ENCODE measurements at regions not wholly inside any gene's neighbourhood (a gene's known extent, or its start where the extent isn't known, plus 50 kb on each side); places are given as distances from the start of the nearest gene placed in this dataset.

DNA sequence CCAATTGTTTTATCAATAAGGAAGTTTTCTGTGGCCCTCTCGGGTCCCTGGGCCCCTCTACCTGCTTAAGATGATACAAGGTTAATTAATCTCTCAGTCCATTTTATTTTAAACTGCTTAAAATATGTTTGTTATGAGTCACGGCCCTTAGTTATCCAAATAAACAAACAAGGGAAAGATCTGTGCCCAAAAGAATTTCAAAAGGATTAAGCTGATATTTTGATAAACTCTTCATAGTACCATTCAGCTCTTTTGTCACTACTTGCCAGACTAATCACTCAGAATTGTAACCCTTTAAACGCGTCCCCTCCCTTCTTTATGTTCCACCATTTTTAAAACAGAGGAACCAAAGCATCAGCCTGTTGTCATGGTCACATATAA lies 144.7 kb upstream of the STK17B start:
- POLR2A ChIA-PET: no interaction called here
- no peak overlapping the region for H2AFZ ChIP-seq (ENCODE audit: low read depth, low read length, poor library complexity, severe bottlenecking)
- H3K36me3 ChIP-seq (ENCODE audit: control insufficient read depth in 1 of 2, insufficient read depth in 2 of 2, low read length in 2 of 2): no peaks in the 10 kb centered on the region
- no TSS peak for BruUV-seq (replicated peaks)
- intact Hi-C loops (cut with micrococcal nuclease): no loop called here
- peaks cover 0 to 6% of the 10 kb centered on the region in 2 experiments; a peak in 2 of 4 replicates for H3K4me1 ChIP-seq (ENCODE audit: control insufficient read depth in 1 of 2, insufficient read depth in 2 of 2, low read length in 2 of 2)
- no peaks in the 10 kb centered on the region for H3K79me2 ChIP-seq (ENCODE audit: insufficient read depth, low read length)
- no peak for ATAC-seq
- H4K20me1 ChIP-seq (ENCODE audit: insufficient read depth): no peaks in the 10 kb centered on the region
- H3K4me2 ChIP-seq (ENCODE audit: low read length): no peak overlapping the region
- no peak overlapping the region for H3K4me3 ChIP-seq (replicated peaks in 1 of 2; ENCODE audit: low read depth in 1 of 2, low read length in 2 of 2)
- TF ChIP-seq, protein P1, sequence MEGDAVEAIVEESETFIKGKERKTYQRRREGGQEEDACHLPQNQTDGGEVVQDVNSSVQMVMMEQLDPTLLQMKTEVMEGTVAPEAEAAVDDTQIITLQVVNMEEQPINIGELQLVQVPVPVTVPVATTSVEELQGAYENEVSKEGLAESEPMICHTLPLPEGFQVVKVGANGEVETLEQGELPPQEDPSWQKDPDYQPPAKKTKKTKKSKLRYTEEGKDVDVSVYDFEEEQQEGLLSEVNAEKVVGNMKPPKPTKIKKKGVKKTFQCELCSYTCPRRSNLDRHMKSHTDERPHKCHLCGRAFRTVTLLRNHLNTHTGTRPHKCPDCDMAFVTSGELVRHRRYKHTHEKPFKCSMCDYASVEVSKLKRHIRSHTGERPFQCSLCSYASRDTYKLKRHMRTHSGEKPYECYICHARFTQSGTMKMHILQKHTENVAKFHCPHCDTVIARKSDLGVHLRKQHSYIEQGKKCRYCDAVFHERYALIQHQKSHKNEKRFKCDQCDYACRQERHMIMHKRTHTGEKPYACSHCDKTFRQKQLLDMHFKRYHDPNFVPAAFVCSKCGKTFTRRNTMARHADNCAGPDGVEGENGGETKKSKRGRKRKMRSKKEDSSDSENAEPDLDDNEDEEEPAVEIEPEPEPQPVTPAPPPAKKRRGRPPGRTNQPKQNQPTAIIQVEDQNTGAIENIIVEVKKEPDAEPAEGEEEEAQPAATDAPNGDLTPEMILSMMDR (IDR thresholded peaks at IDR 0.05 in 2 of 3, conservative IDR thresholded peaks at IDR 0.05 in 1 of 3; ENCODE audit: borderline replicate concordance in 1 of 3, insufficient read depth in 1 of 3, low read depth in 2 of 3, low read length in 2 of 3): no peak
- TF ChIP-seq POLR2A (IDR thresholded peaks at IDR 0.05; ENCODE audit: borderline replicate concordance, extremely low read depth, insufficient read depth, insufficient read length) (no peak), YY1 (IDR thresholded peaks at IDR 0.05; ENCODE audit: extremely low read depth, insufficient replicate concordance, low read depth, low read length) (no peak), TCF7L2 (IDR thresholded peaks at IDR 0.05; ENCODE audit: borderline replicate concordance, extremely low read depth, insufficient read depth, insufficient read length) (no peak), SRF (IDR thresholded peaks at IDR 0.05; ENCODE audit: low read depth) (no peak), ELF1 (IDR thresholded peaks at IDR 0.05; ENCODE audit: borderline replicate concordance, low read depth) (no peak), FOSL1 (IDR thresholded peaks at IDR 0.05; ENCODE audit: low read depth) (no peak), POLR2AphosphoS5 (IDR thresholded peaks at IDR 0.05; ENCODE audit: low read depth, low read length) (no peak), JUND (IDR thresholded peaks at IDR 0.05) (no peak), RAD21 (IDR thresholded peaks at IDR 0.05; ENCODE audit: low read depth) (no peak), EGR1 (IDR thresholded peaks at IDR 0.05; ENCODE audit: low read depth) (no peak), CBX3 (IDR thresholded peaks at IDR 0.05; ENCODE audit: low read depth) (no peak)
- TF ChIP-seq, protein P2, sequence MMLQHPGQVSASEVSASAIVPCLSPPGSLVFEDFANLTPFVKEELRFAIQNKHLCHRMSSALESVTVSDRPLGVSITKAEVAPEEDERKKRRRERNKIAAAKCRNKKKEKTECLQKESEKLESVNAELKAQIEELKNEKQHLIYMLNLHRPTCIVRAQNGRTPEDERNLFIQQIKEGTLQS (IDR thresholded peaks at IDR 0.05): no peak
- no peak for DNase-seq (ENCODE audit: low read depth, low spot score)
- CTCF ChIA-PET: no interaction called here
- RAD21 ChIA-PET (ENCODE audit: low non-redundant PET in 1 of 2, low total read pairs in 2 of 2, uncharacterized antibody in 2 of 2, unreplicated experiment in 2 of 2): no interaction called here
- H3K27ac ChIP-seq (ENCODE audit: low read depth, low read length): no peak overlapping the region
- no peaks in the 10 kb centered on the region for H3K9me2 ChIP-seq (ENCODE audit: insufficient read depth)
- H3K9ac ChIP-seq (ENCODE audit: low read length): no peak overlapping the region
- no peaks in the 10 kb centered on the region for H3K27me3 ChIP-seq (ENCODE audit: insufficient read depth, low read length)
- no peaks in the 10 kb centered on the region for H3K9me3 ChIP-seq (ENCODE audit: control insufficient read depth in 1 of 2, insufficient read depth in 1 of 2, low read depth in 1 of 2, low read length in 2 of 2)

All from HCT116 (cell line).